ENCODE measurements at regions not wholly inside any gene's neighbourhood (a gene's known extent, or its start where the extent isn't known, plus 50 kb on each side); places are given as distances from the start of the nearest gene placed in this dataset.

GRCh38 chr2:120571015-120571728 lies 164.5 kb upstream of the GLI2 start:
- no peak for TF ChIP-seq MYNN (IDR thresholded peaks at IDR 0.05)
- no peak for TF ChIP-seq MYNN (CRISPR knock-in tag; IDR thresholded peaks at IDR 0.05)
- no peak for TF ChIP-seq CUX1 (CRISPR knock-in tag; IDR thresholded peaks at IDR 0.05)
- TF ChIP-seq SRF (CRISPR knock-in tag; IDR thresholded peaks at IDR 0.05): no peak
- no peak for TF ChIP-seq MAX (CRISPR knock-in tag; IDR thresholded peaks at IDR 0.05)
- TF ChIP-seq CTCF (IDR thresholded peaks at IDR 0.05 in 2 of 3, conservative IDR thresholded peaks at IDR 0.05 in 1 of 3; ENCODE audit: insufficient read depth in 2 of 3, low read depth in 1 of 3, low read length in 3 of 3): no peak
- no peak for TF ChIP-seq TRIM25 (IDR thresholded peaks at IDR 0.05; ENCODE audit: borderline replicate concordance)
